DND-41 (cell line): ENCODE measurements at regions not wholly inside any gene's neighbourhood (a gene's known extent, or its start where the extent isn't known, plus 50 kb on each side); places are given as distances from the start of the nearest gene placed in this dataset.

ENCODE experiments used
- ATAC-seq: fragments of 200-7000 bp; cut with Tn5 transposase; 3 replicates; pipeline ENCODE4 v1.9.1; 2021; ENCODE audit warnings: low read depth; ENCODE audit not compliant: insufficient read depth
- DNase-seq: peaks from one replicate; pipeline ENCODE4 v3.0.0-alpha.2; 2020
- H2AFZ ChIP-seq: 2 replicates; pipeline ENCODE4 v1.6.0; 2012; ENCODE audit warnings: low read depth, low read length
- H3K27ac ChIP-seq: 2 replicates; pipeline ENCODE4 v1.5.1; 2012; ENCODE audit warnings: low read length, inconsistent platforms
- H3K27me3 ChIP-seq: fragments of 200-600 bp; sonication (generic); 2 replicates; pipeline ENCODE4 v1.6.0; 2012; ENCODE audit warnings: low read length, mild to moderate bottlenecking, inconsistent platforms; ENCODE audit not compliant: insufficient read depth, poor library complexity
- H3K36me3 ChIP-seq: 2 replicates; pipeline ENCODE4 v1.5.1; 2012; ENCODE audit warnings: low read length, inconsistent platforms; ENCODE audit not compliant: insufficient read depth
- H3K4me1 ChIP-seq: 2 replicates; pipeline ENCODE4 v1.5.1; 2012; ENCODE audit warnings: mild to moderate bottlenecking, low read length; ENCODE audit not compliant: insufficient read depth
- H3K4me2 ChIP-seq: 2 replicates; pipeline ENCODE4 v1.6.0; 2012; ENCODE audit warnings: mild to moderate bottlenecking, moderate library complexity, low read length, inconsistent platforms; ENCODE audit not compliant: insufficient read depth
- H3K4me3 ChIP-seq, 2 experiments: fragments of 200-600 bp in 1 of 2; shearing (Covaris generic) in 1 of 2; 2 replicates each; pipeline ENCODE4 v1.5.1; 2012 to 2016; ENCODE audit warnings: inconsistent platforms in 2 of 2, low read length in 2 of 2, mild to moderate bottlenecking in 2 of 2, low read depth in 1 of 2, moderate library complexity in 1 of 2
- H3K79me2 ChIP-seq: 2 replicates; pipeline ENCODE4 v1.6.0; 2012; ENCODE audit warnings: low read length, inconsistent platforms; ENCODE audit not compliant: insufficient read depth
- H3K9ac ChIP-seq: 2 replicates; pipeline ENCODE4 v1.6.0; 2012; ENCODE audit warnings: low read depth, mild to moderate bottlenecking, inconsistent platforms, low read length, moderate library complexity
- H3K9me3 ChIP-seq: 2 replicates; pipeline ENCODE4 v1.5.1; 2012; ENCODE audit warnings: low read length, moderate library complexity, mild to moderate bottlenecking, inconsistent platforms; ENCODE audit not compliant: insufficient read depth, severe bottlenecking
- H4K20me1 ChIP-seq: 2 replicates; pipeline ENCODE4 v1.6.0; 2012; ENCODE audit warnings: low read length; ENCODE audit not compliant: insufficient read depth
- EZH2 ChIP-seq: IDR thresholded peaks from 3 replicates; pipeline ENCODE4 v1.6.1; 2012; ENCODE audit warnings: borderline replicate concordance, low read depth, mild to moderate bottlenecking, moderate library complexity, low read length, inconsistent platforms; ENCODE audit not compliant: severe bottlenecking
- TF ChIP-seq, protein P1 (sequence below): IDR thresholded peaks from 2 replicates; pipeline ENCODE4 v1.5.1; 2012; ENCODE audit warnings: borderline replicate concordance, low read length, moderate library complexity, mild to moderate bottlenecking; ENCODE audit not compliant: poor library complexity, severe bottlenecking; ENCODE audit errors: extremely low read depth

- Histone ChIP-seq H3K79me2 (no peaks in the 10 kb centered on the region), H3K9me3 (no peaks in the 10 kb centered on the region), H4K20me1 (no peaks in the 10 kb centered on the region), H3K4me2 (no peak overlapping the region), H3K27ac (no peak overlapping the region), H2AFZ (no peak overlapping the region), H3K27me3 (no peaks in the 10 kb centered on the region), H3K36me3 (no peaks in the 10 kb centered on the region), H3K4me3 (no peak overlapping the region), H3K4me1 (no peaks in the 10 kb centered on the region), H3K9ac (no peak overlapping the region)
- TF ChIP-seq, protein P1, sequence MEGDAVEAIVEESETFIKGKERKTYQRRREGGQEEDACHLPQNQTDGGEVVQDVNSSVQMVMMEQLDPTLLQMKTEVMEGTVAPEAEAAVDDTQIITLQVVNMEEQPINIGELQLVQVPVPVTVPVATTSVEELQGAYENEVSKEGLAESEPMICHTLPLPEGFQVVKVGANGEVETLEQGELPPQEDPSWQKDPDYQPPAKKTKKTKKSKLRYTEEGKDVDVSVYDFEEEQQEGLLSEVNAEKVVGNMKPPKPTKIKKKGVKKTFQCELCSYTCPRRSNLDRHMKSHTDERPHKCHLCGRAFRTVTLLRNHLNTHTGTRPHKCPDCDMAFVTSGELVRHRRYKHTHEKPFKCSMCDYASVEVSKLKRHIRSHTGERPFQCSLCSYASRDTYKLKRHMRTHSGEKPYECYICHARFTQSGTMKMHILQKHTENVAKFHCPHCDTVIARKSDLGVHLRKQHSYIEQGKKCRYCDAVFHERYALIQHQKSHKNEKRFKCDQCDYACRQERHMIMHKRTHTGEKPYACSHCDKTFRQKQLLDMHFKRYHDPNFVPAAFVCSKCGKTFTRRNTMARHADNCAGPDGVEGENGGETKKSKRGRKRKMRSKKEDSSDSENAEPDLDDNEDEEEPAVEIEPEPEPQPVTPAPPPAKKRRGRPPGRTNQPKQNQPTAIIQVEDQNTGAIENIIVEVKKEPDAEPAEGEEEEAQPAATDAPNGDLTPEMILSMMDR: no peak
- DNase-seq (no peak), ATAC-seq (no peak)
Measured at GRCh38 chr3:113105093-113105449, 106.3 kb upstream of the BOC start.

- Histone ChIP-seq H3K36me3 (no peaks in the 10 kb centered on the region), H2AFZ (no peak overlapping the region), H3K4me3 (no peak overlapping the region), H3K79me2 (no peaks in the 10 kb centered on the region), H3K27ac (no peak overlapping the region), H3K4me2 (no peak overlapping the region), H4K20me1 (no peaks in the 10 kb centered on the region), H3K9ac (no peak overlapping the region), H3K9me3 (no peaks in the 10 kb centered on the region), H3K27me3 (no peaks in the 10 kb centered on the region), H3K4me1 (no peaks in the 10 kb centered on the region)
- TF ChIP-seq EZH2: no peak
- TF ChIP-seq, protein P1: no peak
- ATAC-seq (no peak), DNase-seq (no peak)
Measured at GRCh38 chr3:113105966-113106660, 105.2 kb upstream of the BOC start.

DNA sequence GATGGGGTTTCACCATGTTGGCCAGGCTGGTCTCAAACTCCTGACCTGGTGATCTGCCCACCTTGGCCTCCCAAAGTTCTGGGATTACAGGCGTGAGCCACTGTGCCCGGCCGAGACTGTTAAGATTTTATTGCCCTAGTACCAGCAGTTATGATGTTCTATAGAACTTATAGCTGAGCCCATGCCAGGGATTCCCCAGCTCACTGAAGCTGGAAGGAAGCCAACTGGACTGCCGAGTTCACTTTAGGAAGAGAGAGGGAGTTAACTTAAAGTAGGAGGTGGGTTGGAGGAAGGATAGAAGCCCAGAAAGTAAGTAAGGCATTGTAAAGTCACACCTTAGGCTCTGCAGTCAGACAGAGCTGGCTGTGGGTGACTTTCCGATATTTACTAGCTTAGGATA, 101.1 kb upstream of the BOC start:
- Histone ChIP-seq H3K27me3 (no peaks in the 10 kb centered on the region), H3K4me3 (no peak overlapping the region), H3K79me2 (no peaks in the 10 kb centered on the region), H3K9ac (no peak overlapping the region), H3K4me2 (no peak overlapping the region), H3K27ac (no peak overlapping the region), H2AFZ (no peak overlapping the region), H3K4me1 (no peaks in the 10 kb centered on the region), H3K36me3 (no peaks in the 10 kb centered on the region), H4K20me1 (no peaks in the 10 kb centered on the region), H3K9me3 (no peaks in the 10 kb centered on the region)
- DNase-seq (no peak), ATAC-seq (no peak)
- TF ChIP-seq EZH2: no peak
- TF ChIP-seq, protein P1: no peak
